Cardiac fibroblast (primary cell): ENCODE measurements at regions not wholly inside any gene's neighbourhood (a gene's known extent, or its start where the extent isn't known, plus 50 kb on each side); places are given as distances from the start of the nearest gene placed in this dataset.
"Not testable (repeated sequence)": the region's sequence is repeated elsewhere in the genome, so short reads cannot be mapped to it uniquely, and the experiment has no call there.

Experiments used
- DNase-seq, 2 donors: peaks; one replicate each; pipeline versions ENCODE4 v3.0.0 to v3.0.0-alpha.2; 2010; ENCODE audit warnings: low read depth in 2 of 2
- H3K4me3 ChIP-seq, 2 donors: replicated peaks in 1 of 2; 1 replicate in 1 of 2; 2 replicates in 1 of 2; pipeline ENCODE4 v1.5.1; 2011; ENCODE audit warnings: low read depth in 2 of 2, low read length in 2 of 2, mild to moderate bottlenecking in 2 of 2, moderate library complexity in 1 of 2
- CTCF ChIP-seq: IDR thresholded peaks from one replicate; pipeline ENCODE4 v1.5.1; 2011; ENCODE audit warnings: low read depth, mild to moderate bottlenecking, low read length, inconsistent platforms

GRCh38 chr18:2147476-2148230 lies 423.7 kb downstream of the METTL4 start:
- peak; percentile 61 to 71 for DNase-seq
- TF ChIP-seq CTCF, result no peak
- no peak overlapping the region for H3K4me3 ChIP-seq

- TF ChIP-seq CTCF, result no peak
Observed at GRCh38 chr18:2148823-2149222, 422.5 kb downstream of the METTL4 start.

GRCh38 chr18:2150566-2150965 lies 420.7 kb downstream of the METTL4 start:
- no peak overlapping the region for H3K4me3 ChIP-seq
- DNase-seq, result no peak
- no peak for TF ChIP-seq CTCF

More at GRCh38 chr18:2148823-2149222, 422.5 kb downstream of the METTL4 start:
- DNase-seq, result peak; percentile 12 to 22
- no peak overlapping the region for H3K4me3 ChIP-seq

- DNase-seq, result no peak
- H3K4me3 ChIP-seq, result no peak overlapping the region
- no peak for TF ChIP-seq CTCF
Observed at GRCh38 chr18:2154278-2154677, 417.0 kb downstream of the METTL4 start.

GRCh38 chr18:2164644-2165550 lies 406.4 kb downstream of the METTL4 start:
- no peak overlapping the region for H3K4me3 ChIP-seq
- no peak for TF ChIP-seq CTCF
- DNase-seq, result no peak

GRCh38 chr18:2166876-2167275 lies 404.4 kb downstream of the METTL4 start:
- H3K4me3 ChIP-seq, DNase-seq: not testable (repeated sequence)

- DNase-seq, result no peak
- no peak for TF ChIP-seq CTCF
Observed at GRCh38 chr18:2168022-2168421, 403.3 kb downstream of the METTL4 start.

More at GRCh38 chr18:2168022-2168421, 403.3 kb downstream of the METTL4 start:
- no peak overlapping the region for H3K4me3 ChIP-seq
